ENCODE measurements at regions not wholly inside any gene's neighbourhood (a gene's known extent, or its start where the extent isn't known, plus 50 kb on each side); places are given as distances from the start of the nearest gene placed in this dataset.

GRCh38 chr2:14313341-14313740 is 319.2 kb upstream of the LRATD1 start:
- FAIRE-seq (no peak), DNase-seq (no peak)
- Histone ChIP-seq H3K9me3 (ENCODE audit: control insufficient read depth in 2 of 2, insufficient read depth in 1 of 2, low read depth in 1 of 2, low read length in 1 of 2) (peaks cover 0 to 2% of the 10 kb centered on the region in 2 donors), H3K4me3 (ENCODE audit: low read depth in 1 of 3, low read length in 3 of 3) (no peak overlapping the region), H3K27ac (ENCODE audit: low read depth in 1 of 3, low read length in 2 of 3) (no peak overlapping the region), H3K4me1 (ENCODE audit: control insufficient read depth in 3 of 3, insufficient read depth in 2 of 3, low read depth in 1 of 3, low read length in 2 of 3) (no peaks in the 10 kb centered on the region), H3K27me3 (ENCODE audit: control insufficient read depth in 3 of 3, insufficient read depth in 3 of 3, low read length in 3 of 3) (no peaks in the 10 kb centered on the region), H3K36me3 (ENCODE audit: control insufficient read depth in 3 of 3, insufficient read depth in 2 of 3, low read depth in 1 of 3, low read length in 3 of 3) (no peaks in the 10 kb centered on the region)
- 69 to 88% (median 84%) methylated on average over 3 of the region's 3 CpGs for WGBS, 3 donors

GRCh38 chr2:14316594-14316993 is 315.9 kb upstream of the LRATD1 start:
- DNase-seq (no peak), FAIRE-seq (no peak)
- Histone ChIP-seq H3K4me1 (ENCODE audit: control insufficient read depth in 3 of 3, insufficient read depth in 2 of 3, low read depth in 1 of 3, low read length in 2 of 3) (no peaks in the 10 kb centered on the region), H3K27me3 (ENCODE audit: control insufficient read depth in 3 of 3, insufficient read depth in 3 of 3, low read length in 3 of 3) (no peaks in the 10 kb centered on the region), H3K9me3 (ENCODE audit: control insufficient read depth in 2 of 2, insufficient read depth in 1 of 2, low read depth in 1 of 2, low read length in 1 of 2) (peaks cover 0 to 2% of the 10 kb centered on the region in 2 donors), H3K36me3 (ENCODE audit: control insufficient read depth in 3 of 3, insufficient read depth in 2 of 3, low read depth in 1 of 3, low read length in 3 of 3) (no peaks in the 10 kb centered on the region), H3K27ac (ENCODE audit: low read depth in 1 of 3, low read length in 2 of 3) (no peak overlapping the region), H3K4me3 (ENCODE audit: low read depth in 1 of 3, low read length in 3 of 3) (no peak overlapping the region)
- WGBS, 3 donors: 50 to 68% (median 62%) methylated on average over 1 of the region's 1 CpG

- FAIRE-seq: no peak
- no peak for DNase-seq
- Histone ChIP-seq H3K4me3 (ENCODE audit: low read depth in 1 of 3, low read length in 3 of 3) (no peak overlapping the region), H3K27ac (ENCODE audit: low read depth in 1 of 3, low read length in 2 of 3) (no peak overlapping the region), H3K4me1 (ENCODE audit: control insufficient read depth in 3 of 3, insufficient read depth in 2 of 3, low read depth in 1 of 3, low read length in 2 of 3) (no peaks in the 10 kb centered on the region), H3K9me3 (ENCODE audit: control insufficient read depth in 2 of 2, insufficient read depth in 1 of 2, low read depth in 1 of 2, low read length in 1 of 2) (no peaks in the 10 kb centered on the region), H3K27me3 (ENCODE audit: control insufficient read depth in 3 of 3, insufficient read depth in 3 of 3, low read length in 3 of 3) (no peaks in the 10 kb centered on the region), H3K36me3 (ENCODE audit: control insufficient read depth in 3 of 3, insufficient read depth in 2 of 3, low read depth in 1 of 3, low read length in 3 of 3) (no peaks in the 10 kb centered on the region)
- 77 to 90% (median 82%) methylated on average over 4 of the region's 4 CpGs for WGBS, 3 donors
Measured at GRCh38 chr2:14321357-14321756, 311.2 kb upstream of the LRATD1 start.

- no peaks in the 10 kb centered on the region for H3K4me1 ChIP-seq (ENCODE audit: control insufficient read depth in 3 of 3, insufficient read depth in 2 of 3, low read depth in 1 of 3, low read length in 2 of 3)
- no peaks in the 10 kb centered on the region for H3K27me3 ChIP-seq (ENCODE audit: control insufficient read depth in 3 of 3, insufficient read depth in 3 of 3, low read length in 3 of 3)
- no peak for DNase-seq
- H3K4me3 ChIP-seq (ENCODE audit: low read depth in 1 of 3, low read length in 3 of 3): no peak overlapping the region
- FAIRE-seq: no peak
- no peaks in the 10 kb centered on the region for H3K9me3 ChIP-seq (ENCODE audit: control insufficient read depth in 2 of 2, insufficient read depth in 1 of 2, low read depth in 1 of 2, low read length in 1 of 2)
- 23 to 43% (median 38%) methylated on average over 2 of the region's 2 CpGs for WGBS, 3 donors
- H3K27ac ChIP-seq (ENCODE audit: low read depth in 1 of 3, low read length in 2 of 3): no peak overlapping the region
- no peaks in the 10 kb centered on the region for H3K36me3 ChIP-seq (ENCODE audit: control insufficient read depth in 3 of 3, insufficient read depth in 2 of 3, low read depth in 1 of 3, low read length in 3 of 3)
Measured at GRCh38 chr2:14322306-14322705, 310.2 kb upstream of the LRATD1 start.

- FAIRE-seq: no peak
- Histone ChIP-seq H3K9me3 (ENCODE audit: control insufficient read depth in 2 of 2, insufficient read depth in 1 of 2, low read depth in 1 of 2, low read length in 1 of 2) (no peaks in the 10 kb centered on the region), H3K36me3 (ENCODE audit: control insufficient read depth in 3 of 3, insufficient read depth in 2 of 3, low read depth in 1 of 3, low read length in 3 of 3) (no peaks in the 10 kb centered on the region), H3K4me1 (ENCODE audit: control insufficient read depth in 3 of 3, insufficient read depth in 2 of 3, low read depth in 1 of 3, low read length in 2 of 3) (no peaks in the 10 kb centered on the region), H3K27me3 (ENCODE audit: control insufficient read depth in 3 of 3, insufficient read depth in 3 of 3, low read length in 3 of 3) (no peaks in the 10 kb centered on the region), H3K4me3 (ENCODE audit: low read depth in 1 of 3, low read length in 3 of 3) (no peak overlapping the region), H3K27ac (ENCODE audit: low read depth in 1 of 3, low read length in 2 of 3) (no peak overlapping the region)
- 74 to 88% (median 79%) methylated on average over 2 of the region's 2 CpGs for WGBS, 3 donors
- no peak for DNase-seq
Measured at GRCh38 chr2:14324308-14324707, 308.2 kb upstream of the LRATD1 start.

GRCh38 chr2:14330884-14331283 is 301.6 kb upstream of the LRATD1 start:
- DNase-seq (no peak), FAIRE-seq (no peak)

GRCh38 chr2:14336759-14337382 is 295.6 kb upstream of the LRATD1 start:
- no peak for DNase-seq
- WGBS, 3 donors: 74 to 82% (median 76%) methylated on average over 2 of the region's 2 CpGs
- Histone ChIP-seq H3K4me3 (ENCODE audit: low read depth in 1 of 3, low read length in 3 of 3) (no peak overlapping the region), H3K27ac (ENCODE audit: low read depth in 1 of 3, low read length in 2 of 3) (no peak overlapping the region), H3K27me3 (ENCODE audit: control insufficient read depth in 3 of 3, insufficient read depth in 3 of 3, low read length in 3 of 3) (no peaks in the 10 kb centered on the region), H3K4me1 (ENCODE audit: control insufficient read depth in 3 of 3, insufficient read depth in 2 of 3, low read depth in 1 of 3, low read length in 2 of 3) (no peaks in the 10 kb centered on the region), H3K36me3 (ENCODE audit: control insufficient read depth in 3 of 3, insufficient read depth in 2 of 3, low read depth in 1 of 3, low read length in 3 of 3) (no peaks in the 10 kb centered on the region), H3K9me3 (ENCODE audit: control insufficient read depth in 2 of 2, insufficient read depth in 1 of 2, low read depth in 1 of 2, low read length in 1 of 2) (no peaks in the 10 kb centered on the region)
- FAIRE-seq: no peak

More at GRCh38 chr2:14330884-14331283, 301.6 kb upstream of the LRATD1 start:
- no peaks in the 10 kb centered on the region for H3K36me3 ChIP-seq (ENCODE audit: control insufficient read depth in 3 of 3, insufficient read depth in 2 of 3, low read depth in 1 of 3, low read length in 3 of 3)
- H3K27me3 ChIP-seq (ENCODE audit: control insufficient read depth in 3 of 3, insufficient read depth in 3 of 3, low read length in 3 of 3): no peaks in the 10 kb centered on the region
- no peak overlapping the region for H3K4me3 ChIP-seq (ENCODE audit: low read depth in 1 of 3, low read length in 3 of 3)
- no peaks in the 10 kb centered on the region for H3K4me1 ChIP-seq (ENCODE audit: control insufficient read depth in 3 of 3, insufficient read depth in 2 of 3, low read depth in 1 of 3, low read length in 2 of 3)
- no peaks in the 10 kb centered on the region for H3K9me3 ChIP-seq (ENCODE audit: control insufficient read depth in 2 of 2, insufficient read depth in 1 of 2, low read depth in 1 of 2, low read length in 1 of 2)
- H3K27ac ChIP-seq (ENCODE audit: low read depth in 1 of 3, low read length in 2 of 3): no peak overlapping the region

- 83 to 88% (median 83%) methylated on average over 3 of the region's 3 CpGs for WGBS, 3 donors
- Histone ChIP-seq H3K36me3 (ENCODE audit: control insufficient read depth in 3 of 3, insufficient read depth in 2 of 3, low read depth in 1 of 3, low read length in 3 of 3) (no peaks in the 10 kb centered on the region), H3K27ac (ENCODE audit: low read depth in 1 of 3, low read length in 2 of 3) (no peak overlapping the region), H3K4me3 (ENCODE audit: low read depth in 1 of 3, low read length in 3 of 3) (no peak overlapping the region), H3K9me3 (ENCODE audit: control insufficient read depth in 2 of 2, insufficient read depth in 1 of 2, low read depth in 1 of 2, low read length in 1 of 2) (no peaks in the 10 kb centered on the region), H3K4me1 (ENCODE audit: control insufficient read depth in 3 of 3, insufficient read depth in 2 of 3, low read depth in 1 of 3, low read length in 2 of 3) (no peaks in the 10 kb centered on the region), H3K27me3 (ENCODE audit: control insufficient read depth in 3 of 3, insufficient read depth in 3 of 3, low read length in 3 of 3) (no peaks in the 10 kb centered on the region)
- no peak for FAIRE-seq
- no peak for DNase-seq
Measured at GRCh38 chr2:14340703-14341102, 291.8 kb upstream of the LRATD1 start.

- no peak for FAIRE-seq
- H3K27me3 ChIP-seq (ENCODE audit: control insufficient read depth in 3 of 3, insufficient read depth in 3 of 3, low read length in 3 of 3): no peaks in the 10 kb centered on the region
- H3K4me1 ChIP-seq (ENCODE audit: control insufficient read depth in 3 of 3, insufficient read depth in 2 of 3, low read depth in 1 of 3, low read length in 2 of 3): no peaks in the 10 kb centered on the region
- 77 to 90% (median 87%) methylated on average over 3 of the region's 3 CpGs for WGBS, 3 donors
- H3K4me3 ChIP-seq (ENCODE audit: low read depth in 1 of 3, low read length in 3 of 3): no peak overlapping the region
- no peaks in the 10 kb centered on the region for H3K36me3 ChIP-seq (ENCODE audit: control insufficient read depth in 3 of 3, insufficient read depth in 2 of 3, low read depth in 1 of 3, low read length in 3 of 3)
- no peaks in the 10 kb centered on the region for H3K9me3 ChIP-seq (ENCODE audit: control insufficient read depth in 2 of 2, insufficient read depth in 1 of 2, low read depth in 1 of 2, low read length in 1 of 2)
- no peak for DNase-seq
- H3K27ac ChIP-seq (ENCODE audit: low read depth in 1 of 3, low read length in 2 of 3): no peak overlapping the region
Measured at GRCh38 chr2:14342313-14342712, 290.2 kb upstream of the LRATD1 start.
